NCI-H460 (cell line): ENCODE measurements at regions not wholly inside any gene's neighbourhood (a gene's known extent, or its start where the extent isn't known, plus 50 kb on each side); places are given as distances from the start of the nearest gene placed in this dataset.
"Not testable (repeated sequence)": the region's sequence is repeated elsewhere in the genome, so short reads cannot be mapped to it uniquely, and the experiment has no call there.

ENCODE experiments used
- DNase-seq: peaks from one replicate; pipeline ENCODE4 v3.0.0-alpha.2; 2016; ENCODE audit warnings: low read depth; ENCODE audit errors: extremely low read depth

DNA sequence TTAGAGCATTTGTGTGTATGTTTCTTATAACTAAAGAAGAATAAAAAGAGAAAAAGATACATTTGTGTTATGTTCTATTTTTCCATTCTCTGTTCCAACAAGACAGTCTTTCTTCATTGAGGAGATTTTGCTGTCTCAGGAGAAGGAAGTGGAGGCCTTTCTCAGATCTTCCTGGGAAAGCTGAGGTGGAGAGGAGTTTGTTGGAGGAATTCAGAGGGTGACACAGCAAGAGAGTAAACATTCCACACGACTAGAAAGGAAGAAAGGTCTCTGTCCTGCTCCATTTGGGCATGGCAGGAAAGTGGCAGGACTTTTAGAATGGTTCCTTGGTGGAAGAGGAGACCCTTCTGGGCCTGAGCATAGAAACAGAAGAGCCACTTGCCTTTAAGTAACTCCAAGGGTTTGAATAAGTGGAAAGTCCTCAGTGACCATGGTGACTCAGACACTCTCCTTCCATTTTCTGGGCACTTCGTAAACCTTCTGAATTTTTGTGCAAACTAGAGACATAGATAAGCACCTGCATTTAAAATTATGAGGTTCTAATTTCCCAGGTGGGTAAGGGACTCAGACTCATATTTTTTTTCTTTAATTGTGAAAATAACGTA lies 52.3 kb upstream of the COL5A2 start:
- no peak for DNase-seq

DNA sequence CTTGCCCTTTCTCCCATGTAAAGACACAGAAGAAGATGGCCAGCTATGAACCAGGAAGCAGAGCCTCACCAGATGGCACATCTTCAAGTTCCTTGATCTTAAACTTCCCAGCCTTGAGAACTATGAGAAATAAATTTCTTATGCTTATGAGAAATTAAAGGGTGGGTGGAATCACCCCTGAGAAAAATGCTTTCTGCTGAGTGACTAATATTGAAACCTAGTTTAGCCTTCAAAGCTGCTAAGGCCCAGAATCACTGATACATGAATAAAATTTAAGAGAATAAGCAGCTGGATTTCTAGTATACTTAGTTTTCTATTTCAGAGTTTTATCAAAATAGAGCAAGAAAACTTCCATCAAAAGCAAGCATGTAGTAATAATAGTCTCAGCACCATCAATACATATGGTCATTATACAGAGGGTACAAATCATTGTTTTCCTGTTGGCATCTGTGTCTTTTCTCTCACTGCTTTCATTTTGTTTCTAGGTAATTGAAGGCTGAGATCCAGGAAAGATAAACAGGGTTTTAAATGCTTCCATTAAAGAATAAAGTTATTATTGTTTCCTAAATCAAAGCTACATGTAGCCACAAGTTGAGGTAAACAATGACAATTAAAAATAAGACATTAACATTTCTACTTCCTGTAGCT lies 53.3 kb upstream of the COL5A2 start:
- no peak for DNase-seq

DNA sequence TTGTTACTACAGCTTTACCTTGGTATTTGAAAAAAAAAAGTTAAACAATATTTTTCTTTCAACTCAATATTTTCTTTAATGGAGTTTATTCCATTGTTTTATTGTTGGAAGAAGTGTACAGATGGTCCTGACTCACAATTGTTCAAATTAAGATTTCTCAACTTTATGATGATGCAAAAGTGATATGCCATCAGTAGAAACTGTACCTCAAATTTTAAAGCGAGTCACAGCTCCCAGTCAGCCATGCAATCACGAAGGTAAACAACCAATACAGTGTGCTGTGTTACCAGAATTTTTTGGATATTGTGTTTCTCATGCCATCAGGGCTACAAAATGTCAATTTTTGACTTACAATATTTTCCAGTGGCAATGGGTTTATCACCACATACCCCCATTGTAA lies 54.0 kb upstream of the COL5A2 start:
- no peak for DNase-seq

DNA sequence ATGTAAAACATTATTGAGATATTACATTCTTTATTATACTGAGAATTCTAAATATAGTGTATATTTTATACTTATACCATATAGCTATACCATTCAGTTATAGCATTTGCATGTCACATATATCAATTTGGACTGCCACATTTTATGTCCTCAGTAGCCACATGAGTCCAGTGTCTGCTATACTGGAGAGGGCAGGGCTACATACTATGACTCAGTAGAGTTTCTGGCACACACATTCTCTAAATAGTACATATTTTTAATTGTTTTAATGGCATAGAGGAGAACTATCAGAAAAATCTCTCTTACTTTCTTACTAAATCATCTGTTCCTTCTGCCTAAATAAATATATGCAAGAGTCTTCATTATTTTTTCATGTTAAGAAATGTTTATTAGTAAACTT lies 55.4 kb upstream of the COL5A2 start:
- DNase-seq = no peak

DNA sequence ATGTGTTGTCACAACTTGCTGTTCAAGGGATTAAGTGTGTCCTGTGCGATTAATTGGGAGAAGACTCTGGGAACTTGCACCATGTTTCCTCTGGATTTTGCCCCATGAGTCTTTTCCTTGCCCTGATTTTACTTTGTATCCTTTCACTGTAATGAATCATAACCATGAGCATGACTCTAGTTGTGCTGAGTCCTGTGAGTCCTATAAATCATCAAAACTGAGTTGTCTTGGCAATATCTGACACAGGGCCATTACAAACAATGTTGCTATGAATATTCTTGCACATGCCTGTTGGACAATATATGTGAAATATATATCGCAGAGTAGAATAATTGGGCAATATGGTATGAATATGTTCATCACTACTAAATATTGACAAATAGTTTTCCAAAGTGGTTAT lies 56.5 kb upstream of the COL5A2 start:
- no peak for DNase-seq

DNA sequence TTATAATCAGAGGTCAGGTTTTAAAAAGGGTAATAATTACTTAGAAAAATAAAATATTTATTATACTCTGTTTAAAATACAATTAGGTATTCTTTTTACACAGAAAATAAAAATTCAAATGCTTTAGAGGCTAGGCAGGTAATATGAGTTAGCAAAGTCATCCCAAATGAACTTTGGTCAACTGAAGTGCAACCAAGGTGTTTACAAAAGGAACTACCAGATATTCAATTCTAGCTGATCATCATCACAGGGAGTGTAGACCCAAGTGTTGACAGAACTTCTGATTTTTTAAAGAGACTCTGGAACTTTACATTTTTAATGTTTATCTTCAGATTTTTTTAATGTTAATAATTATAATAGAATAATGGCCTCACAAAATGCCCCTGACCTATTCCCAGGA lies 59.3 kb upstream of the COL5A2 start:
- no peak for DNase-seq

DNA sequence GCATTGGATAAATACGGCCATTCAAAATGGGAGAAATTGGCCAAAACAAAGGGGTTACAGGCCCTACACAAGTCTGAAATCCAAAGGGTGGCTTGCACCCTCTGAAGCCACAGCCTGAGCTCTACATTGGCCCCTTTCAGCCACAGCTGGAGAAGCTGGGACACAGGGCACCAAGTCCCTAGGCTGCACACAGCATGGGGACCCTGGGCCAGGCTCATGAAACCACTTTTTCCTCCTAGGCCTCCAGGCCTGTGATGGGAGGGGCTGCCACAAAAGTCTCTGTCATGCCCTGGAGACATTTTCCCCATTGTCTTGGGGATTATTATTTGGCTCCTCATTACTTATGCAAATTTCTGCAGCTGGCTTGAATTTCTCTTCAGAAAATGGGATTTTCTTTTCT lies 64.3 kb upstream of the COL5A2 start:
- DNase-seq = not testable (repeated sequence)

DNA sequence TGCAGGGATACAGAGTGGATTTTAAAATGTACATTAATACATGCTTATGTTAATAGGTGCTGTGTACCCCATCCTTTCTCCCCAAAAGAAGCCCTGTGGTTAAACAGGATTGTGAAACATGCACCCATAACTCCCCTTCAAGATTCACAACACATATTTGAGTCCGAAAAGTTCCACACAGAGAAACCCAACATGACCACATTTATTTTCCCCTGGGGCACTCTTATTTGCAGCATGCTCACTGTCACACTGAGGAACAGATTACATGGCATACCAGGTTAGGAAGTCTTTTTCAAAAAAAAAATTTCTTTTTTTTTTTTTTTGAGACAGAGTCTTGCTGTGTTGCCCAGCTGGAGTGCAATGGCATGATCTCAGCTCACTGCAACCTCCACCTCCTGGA lies 67.7 kb upstream of the COL5A2 start:
- no peak for DNase-seq

DNA sequence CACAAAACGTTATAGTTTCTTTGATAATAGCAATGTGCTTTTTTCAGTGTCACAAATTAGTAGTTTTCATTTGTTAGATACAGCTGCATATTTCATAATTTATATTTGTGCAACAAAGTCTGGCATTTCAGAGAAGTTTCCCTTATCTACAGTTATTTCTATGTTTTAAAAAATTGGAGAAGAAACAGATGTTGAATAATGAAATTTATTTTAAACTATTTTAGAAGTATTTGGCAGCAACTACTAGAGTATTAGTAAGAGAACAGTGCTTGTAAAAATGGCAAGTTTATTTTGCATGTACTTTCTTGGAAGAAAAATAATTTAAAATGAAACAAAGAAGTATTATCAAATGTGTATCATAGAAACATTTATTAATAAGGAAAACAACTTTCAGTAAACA lies 68.6 kb upstream of the COL5A2 start:
- DNase-seq = no peak

DNA sequence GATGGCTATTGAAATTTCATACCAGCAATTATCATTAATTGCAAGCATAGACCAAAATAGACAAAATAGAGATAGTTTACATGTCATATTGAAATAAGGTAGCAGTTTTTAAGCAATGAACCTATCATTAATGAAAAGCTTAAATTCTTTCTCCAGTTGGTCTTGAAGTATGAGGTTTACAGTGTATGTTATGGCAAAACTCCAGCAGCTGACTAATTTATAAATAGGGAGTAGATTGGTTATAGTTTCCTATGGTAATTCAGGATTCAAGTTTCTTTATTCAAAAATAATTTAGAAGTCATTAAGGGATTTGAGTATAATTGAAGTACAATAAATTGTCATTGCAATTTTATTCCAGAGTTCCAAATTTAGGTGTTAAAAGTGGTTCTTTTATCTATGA lies 69.6 kb upstream of the COL5A2 start:
- DNase-seq = no peak

DNA sequence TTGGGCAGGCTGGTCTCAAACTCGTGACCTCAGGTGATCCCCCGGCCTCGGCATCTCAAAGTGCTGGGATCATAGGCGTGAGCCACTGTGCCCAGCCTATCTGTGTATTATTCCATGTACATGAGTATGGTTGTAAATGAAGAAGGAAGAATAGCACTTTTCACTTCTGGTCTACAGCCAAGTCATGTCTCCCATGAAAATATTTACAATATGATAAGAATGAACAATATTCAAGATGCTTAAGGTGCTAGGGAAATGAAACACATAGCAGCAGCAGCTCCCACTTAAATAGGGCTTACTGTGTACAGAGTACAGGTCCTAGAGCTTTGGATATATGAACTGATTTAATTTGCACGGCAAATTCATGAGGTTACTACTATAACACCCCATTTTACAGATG lies 70.3 kb upstream of the COL5A2 start:
- no peak for DNase-seq

DNA sequence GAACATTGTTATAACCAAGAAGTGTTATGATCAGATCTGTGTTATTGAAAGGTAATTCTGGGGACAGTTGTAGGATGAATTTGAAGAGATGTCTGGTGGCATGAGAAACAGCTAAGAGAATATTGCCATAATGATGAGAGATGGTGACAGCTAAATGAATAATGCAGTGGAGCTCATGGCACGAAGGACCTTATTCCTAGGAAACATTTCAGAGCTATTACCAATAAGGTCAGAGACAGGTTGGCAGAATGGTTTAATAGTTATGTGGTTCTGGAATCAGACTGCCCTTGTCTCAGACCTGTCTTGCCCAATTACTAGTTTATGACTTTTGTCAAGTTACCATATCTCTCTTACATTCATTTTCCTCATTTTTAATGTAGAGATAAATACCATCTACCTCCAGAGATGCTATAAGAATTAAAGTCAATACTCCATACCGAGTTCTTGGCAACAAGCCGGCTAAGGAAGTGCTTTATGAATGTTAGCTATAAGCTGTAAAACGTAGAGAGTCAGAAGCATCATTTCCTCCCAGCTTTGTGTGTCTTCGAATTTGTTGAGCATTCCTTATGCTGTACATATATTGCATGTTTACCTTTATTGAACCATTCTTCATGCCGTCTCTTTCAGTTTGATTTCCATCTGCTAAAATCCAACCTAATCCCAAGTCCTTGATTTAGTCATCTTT lies 73.6 kb upstream of the COL5A2 start:
- peak; percentile 50 for DNase-seq

DNA sequence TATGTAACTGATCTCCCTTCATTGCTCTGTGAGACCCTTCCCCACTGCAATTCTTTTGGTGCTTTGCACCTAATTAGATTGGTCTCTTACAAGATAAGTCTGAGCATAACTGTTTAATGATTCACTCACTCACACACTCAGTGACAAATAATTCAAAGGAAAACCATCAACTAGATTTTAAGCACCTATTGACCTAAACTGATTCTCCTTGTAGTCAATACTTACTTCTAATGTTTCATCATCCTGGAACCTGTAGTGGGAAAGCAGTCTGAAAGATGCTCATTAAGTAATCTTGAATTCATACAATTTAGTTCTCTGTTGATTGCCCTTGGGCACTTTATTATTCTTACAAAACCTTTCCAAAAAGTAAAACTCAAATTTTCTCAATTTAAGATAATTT lies 74.3 kb upstream of the COL5A2 start:
- DNase-seq = peak; percentile 66

DNA sequence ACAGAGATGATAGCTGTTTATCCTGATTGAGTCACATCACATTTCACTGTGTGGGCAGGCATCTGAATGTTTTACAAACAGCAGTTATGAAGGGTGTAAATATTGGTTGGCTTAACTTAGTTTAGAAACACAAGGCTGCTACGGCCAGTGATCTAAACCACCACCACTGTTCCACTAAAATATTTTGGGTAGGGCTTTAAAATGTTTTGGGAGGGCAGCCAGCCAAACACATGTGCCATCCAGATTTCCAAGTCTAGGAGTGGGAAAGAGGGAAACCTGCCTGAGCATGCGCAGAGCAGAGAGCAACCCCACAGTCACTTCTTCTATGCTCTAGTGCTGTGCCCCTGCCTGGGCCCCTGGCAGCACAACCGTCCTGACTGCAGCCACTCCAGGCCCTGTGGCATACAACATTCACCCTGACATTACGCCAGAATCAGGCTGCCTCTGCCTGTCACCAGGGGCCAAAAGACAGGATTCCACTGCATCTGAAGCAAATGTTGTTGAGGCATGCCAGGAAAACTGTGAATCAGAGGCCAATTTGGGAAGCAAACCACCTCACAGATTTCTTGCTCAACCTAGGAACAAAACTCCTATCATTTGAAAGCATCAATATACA lies 74.8 kb upstream of the COL5A2 start:
- DNase-seq = peak; percentile 85

DNA sequence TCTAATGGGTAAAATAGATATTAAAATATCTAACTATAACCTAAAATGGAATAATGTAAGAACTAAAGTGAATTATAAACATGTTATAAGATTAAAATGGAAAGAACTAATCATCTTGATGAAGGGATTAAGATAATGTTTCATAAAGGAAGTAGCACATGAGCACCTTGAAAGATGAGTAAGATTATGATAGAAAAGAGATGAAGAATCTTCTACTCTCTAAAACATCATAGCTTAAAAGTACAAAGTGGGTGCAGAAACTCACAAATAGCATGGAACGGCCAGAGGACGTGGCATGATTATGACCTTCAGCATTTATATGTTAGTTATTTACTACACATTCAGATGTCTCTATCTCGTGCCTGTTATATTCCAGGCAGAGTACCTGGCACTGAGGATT lies 76.2 kb upstream of the COL5A2 start:
- DNase-seq = no peak

DNA sequence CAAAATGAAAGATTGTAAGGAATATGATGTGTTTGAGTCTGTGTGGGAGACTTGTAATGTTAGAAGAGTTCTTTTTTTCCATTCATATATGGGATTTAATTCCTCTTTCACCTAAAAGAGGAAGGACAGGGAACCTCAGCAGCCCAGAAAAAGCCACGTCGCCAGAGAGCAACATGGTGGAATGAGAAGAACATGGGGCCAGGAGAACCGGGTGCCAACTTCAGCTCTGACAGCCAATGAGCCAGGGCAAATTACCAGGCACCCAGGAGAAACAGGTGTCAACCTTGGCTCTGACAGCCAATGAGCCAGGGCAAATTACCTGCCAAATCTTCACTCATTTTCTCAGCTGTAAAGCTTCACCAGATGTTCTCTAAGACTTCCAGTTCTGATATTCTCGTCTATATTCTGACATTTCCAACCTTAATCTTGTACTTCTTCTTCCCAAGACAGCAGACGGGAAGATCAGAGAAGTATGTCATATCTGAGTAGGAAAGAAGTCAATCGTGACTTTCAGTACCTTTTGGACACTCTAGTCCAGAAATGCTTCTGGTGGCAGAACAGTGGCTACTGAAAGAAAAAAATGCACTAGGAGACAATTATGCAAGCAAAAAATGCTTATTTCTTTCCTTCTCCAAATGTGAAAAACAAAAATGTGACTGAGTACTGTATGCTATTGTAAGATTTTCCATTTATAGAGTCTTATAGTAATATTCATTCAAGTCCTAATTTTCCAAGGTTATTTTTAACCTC lies 79.2 kb upstream of the COL5A2 start:
- DNase-seq = no peak

DNA sequence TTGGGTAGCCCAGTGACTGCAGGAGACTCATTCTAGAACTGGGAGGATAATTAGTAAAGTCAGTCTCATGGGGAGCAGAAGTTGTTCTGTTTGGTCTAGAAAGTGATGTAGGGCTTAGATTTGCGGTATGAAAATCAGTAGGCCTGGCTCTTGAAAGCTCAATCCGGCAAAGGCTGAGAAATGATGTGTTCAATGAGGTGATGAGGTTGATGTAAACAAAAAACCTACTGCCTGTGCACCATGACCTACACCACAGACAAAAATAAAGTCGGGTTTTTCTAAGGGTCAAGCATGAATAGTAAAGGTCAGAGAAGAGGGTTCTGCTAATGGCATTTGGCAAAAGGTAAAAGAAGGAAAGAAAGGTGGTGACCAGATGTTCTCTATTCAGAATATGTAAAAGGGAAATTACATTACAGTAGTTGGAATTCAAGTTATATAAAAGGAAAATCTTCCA lies 80.8 kb upstream of the COL5A2 start:
- DNase-seq = no peak

DNA sequence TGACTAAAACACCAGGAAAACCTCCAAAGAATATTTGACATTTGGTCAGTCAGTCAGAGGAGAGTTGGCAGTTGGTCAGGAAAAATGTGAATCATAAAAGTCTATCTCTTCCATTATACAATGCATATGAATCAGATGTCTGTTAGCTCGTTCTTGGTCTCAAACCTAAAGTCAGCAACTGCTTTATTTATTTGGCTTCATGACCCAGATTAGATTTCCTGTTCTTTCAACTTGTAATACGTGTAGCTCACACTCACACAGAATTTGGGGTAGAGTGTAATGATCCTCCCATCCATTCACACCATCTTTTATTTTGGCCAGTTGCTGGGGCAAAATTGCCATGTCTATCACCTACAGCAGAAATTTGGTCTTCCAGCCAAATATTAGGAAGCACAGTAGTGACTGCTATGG lies 81.9 kb upstream of the COL5A2 start:
- no peak for DNase-seq

DNA sequence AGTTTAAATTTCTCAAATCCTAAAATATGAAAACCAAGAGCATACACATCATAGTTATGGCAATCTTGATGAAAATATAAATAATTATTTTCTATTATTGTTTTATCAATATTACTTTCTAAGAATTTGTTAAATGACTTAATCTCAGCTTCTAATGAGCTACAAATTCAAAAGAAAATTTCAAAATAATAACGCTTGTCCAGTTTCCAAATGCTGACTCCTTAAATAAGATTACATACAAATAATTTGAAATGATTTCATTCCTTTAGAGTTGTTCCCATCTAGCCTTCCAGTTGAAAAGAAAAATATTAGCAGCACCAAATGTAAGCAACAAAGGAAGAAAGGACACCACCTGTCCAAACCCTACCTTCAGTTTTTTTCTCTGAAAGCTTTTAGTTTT lies 82.4 kb upstream of the COL5A2 start:
- no peak for DNase-seq

DNA sequence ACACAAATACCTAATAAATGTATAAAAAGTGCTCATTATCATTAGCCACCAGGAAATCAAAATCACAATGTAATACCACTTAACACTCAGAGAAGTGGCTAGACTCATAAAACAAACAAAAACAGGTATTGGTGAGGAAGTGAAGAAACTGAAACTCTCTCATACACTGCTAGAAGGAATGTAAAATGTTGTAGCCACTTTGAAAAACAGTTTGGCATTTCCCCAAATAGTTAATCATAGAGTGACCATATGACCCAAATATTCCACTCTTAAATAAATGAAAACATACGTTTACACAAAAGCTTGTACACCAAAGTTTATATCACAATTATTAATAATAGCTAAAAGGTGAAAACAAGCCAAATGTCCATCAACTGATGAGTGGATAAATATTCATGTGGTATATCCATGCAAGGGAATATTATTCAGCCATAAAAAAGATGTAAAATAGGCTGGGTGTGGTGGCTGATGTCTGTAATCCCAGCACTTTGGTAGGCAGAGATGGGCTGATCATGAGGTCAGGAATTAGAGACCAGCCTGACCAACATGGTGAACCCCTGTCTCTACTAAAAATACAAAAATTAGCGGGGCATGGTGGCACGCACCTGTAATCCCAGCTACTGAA lies 86.2 kb upstream of the COL5A2 start:
- no peak for DNase-seq

DNA sequence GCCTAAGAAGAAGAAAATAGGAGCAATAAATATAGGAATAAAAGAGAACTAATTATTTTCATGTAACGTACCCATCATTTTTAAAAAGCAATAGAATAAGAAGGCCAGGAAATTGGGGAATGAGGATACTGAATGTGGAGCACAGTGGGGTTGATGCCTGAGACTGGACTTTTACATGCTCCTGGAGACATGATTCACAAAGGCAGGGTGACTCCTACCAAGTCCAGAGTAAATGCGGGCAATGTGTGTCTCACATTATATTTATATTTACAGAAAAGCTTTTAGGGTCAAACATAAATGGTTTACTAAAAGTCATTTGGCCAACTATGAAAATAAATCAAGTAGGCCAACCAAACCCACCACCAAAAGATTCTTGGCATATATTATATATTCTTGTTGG lies 87.9 kb upstream of the COL5A2 start:
- no peak for DNase-seq
